ENCODE measurements at regions not wholly inside any gene's neighbourhood (a gene's known extent, or its start where the extent isn't known, plus 50 kb on each side); places are given as distances from the start of the nearest gene placed in this dataset.

DNA sequence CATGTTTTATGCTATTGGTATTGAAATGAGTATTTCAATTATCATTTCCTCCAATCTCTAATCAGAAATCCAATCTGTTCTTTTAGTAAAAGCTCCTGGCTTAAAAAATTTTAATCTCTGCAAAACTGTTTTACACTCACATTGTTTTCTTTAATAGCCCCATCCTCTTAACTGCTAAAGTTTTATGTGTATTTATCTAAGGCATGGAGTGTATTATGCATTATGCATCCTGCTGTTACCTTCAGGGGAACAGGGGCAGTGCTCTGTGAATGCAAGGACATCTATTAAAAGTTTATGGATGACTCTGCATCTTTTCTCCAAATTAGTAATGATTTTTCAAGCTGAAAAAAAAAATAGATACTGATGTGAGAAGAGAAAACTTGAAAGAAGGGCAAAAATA lies 1261.6 kb upstream of the NXPH2 start:
- no peak for ATAC-seq (ENCODE audit: insufficient read depth, low FRiP score)
- no peaks in the 10 kb centered on the region for H3K27me3 ChIP-seq (ENCODE audit: control insufficient read depth in 3 of 3, insufficient read depth in 3 of 3, low read length in 2 of 3)
- no peak for DNase-seq

GRCh38 chr2:140041239-140041638 lies 1261.0 kb upstream of the NXPH2 start:
- Histone ChIP-seq H3K27ac (ENCODE audit: low read depth in 1 of 2, low read length in 1 of 2) (no peak overlapping the region), H3K4me1 (ENCODE audit: control insufficient read depth in 5 of 5, insufficient read depth in 5 of 5, low read length in 5 of 5) (no peaks in the 10 kb centered on the region), H3K9me3 (ENCODE audit: control insufficient read depth in 4 of 4, insufficient read depth in 3 of 4, low read length in 3 of 4) (no peaks in the 10 kb centered on the region), H3K9ac (ENCODE audit: insufficient read depth in 1 of 2, low read length in 2 of 2) (no peak overlapping the region), H3K27me3 (ENCODE audit: control insufficient read depth in 3 of 3, insufficient read depth in 3 of 3, low read length in 2 of 3) (no peaks in the 10 kb centered on the region), H3K4me3 (no peak overlapping the region), H3K36me3 (ENCODE audit: control insufficient read depth in 4 of 4, insufficient read depth in 4 of 4, low read length in 4 of 4) (no peaks in the 10 kb centered on the region)
- DNase-seq (no peak), ATAC-seq (ENCODE audit: insufficient read depth, low FRiP score) (no peak)
- TF ChIP-seq, protein P1, sequence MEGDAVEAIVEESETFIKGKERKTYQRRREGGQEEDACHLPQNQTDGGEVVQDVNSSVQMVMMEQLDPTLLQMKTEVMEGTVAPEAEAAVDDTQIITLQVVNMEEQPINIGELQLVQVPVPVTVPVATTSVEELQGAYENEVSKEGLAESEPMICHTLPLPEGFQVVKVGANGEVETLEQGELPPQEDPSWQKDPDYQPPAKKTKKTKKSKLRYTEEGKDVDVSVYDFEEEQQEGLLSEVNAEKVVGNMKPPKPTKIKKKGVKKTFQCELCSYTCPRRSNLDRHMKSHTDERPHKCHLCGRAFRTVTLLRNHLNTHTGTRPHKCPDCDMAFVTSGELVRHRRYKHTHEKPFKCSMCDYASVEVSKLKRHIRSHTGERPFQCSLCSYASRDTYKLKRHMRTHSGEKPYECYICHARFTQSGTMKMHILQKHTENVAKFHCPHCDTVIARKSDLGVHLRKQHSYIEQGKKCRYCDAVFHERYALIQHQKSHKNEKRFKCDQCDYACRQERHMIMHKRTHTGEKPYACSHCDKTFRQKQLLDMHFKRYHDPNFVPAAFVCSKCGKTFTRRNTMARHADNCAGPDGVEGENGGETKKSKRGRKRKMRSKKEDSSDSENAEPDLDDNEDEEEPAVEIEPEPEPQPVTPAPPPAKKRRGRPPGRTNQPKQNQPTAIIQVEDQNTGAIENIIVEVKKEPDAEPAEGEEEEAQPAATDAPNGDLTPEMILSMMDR (IDR thresholded peaks at IDR 0.05; ENCODE audit: control extremely low read depth, extremely low read depth) = no peak
- WGBS, 2 donors = 75 to 78% methylated on average over 1 of the region's 1 CpG

More for the DNA sequence above, 1261.6 kb upstream of the NXPH2 start:
- no peaks in the 10 kb centered on the region for H3K4me1 ChIP-seq (ENCODE audit: control insufficient read depth in 5 of 5, insufficient read depth in 5 of 5, low read length in 5 of 5)
- H3K9ac ChIP-seq (ENCODE audit: insufficient read depth in 1 of 2, low read length in 2 of 2) = no peak overlapping the region
- H3K4me3 ChIP-seq = no peak overlapping the region
- TF ChIP-seq, protein P1 (IDR thresholded peaks at IDR 0.05; ENCODE audit: control extremely low read depth, extremely low read depth) = no peak
- H3K27ac ChIP-seq (ENCODE audit: low read depth in 1 of 2, low read length in 1 of 2) = no peak overlapping the region
- H3K9me3 ChIP-seq (ENCODE audit: control insufficient read depth in 4 of 4, insufficient read depth in 3 of 4, low read length in 3 of 4) = no peaks in the 10 kb centered on the region
- H3K36me3 ChIP-seq (ENCODE audit: control insufficient read depth in 4 of 4, insufficient read depth in 4 of 4, low read length in 4 of 4) = no peaks in the 10 kb centered on the region

DNA sequence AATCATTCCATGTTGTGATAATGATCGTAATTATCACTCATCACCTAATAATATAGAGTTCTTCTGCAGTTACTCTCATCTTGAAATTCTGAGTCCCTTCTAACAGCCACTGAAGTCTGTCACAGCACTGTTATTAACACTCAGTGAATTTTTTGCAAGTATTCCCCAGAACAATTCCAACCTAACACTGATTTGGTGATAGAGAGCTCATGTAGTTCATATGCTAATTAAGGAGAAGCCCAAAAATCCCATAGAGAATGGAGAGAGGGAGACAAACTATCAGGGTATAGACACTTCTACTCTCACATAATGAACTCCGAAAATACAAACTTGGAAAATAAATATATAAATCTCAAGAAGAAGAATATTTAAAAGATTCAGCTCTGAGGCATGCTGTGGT lies 1253.4 kb upstream of the NXPH2 start:
- Histone ChIP-seq H3K27ac (ENCODE audit: low read depth in 1 of 2, low read length in 1 of 2) (no peak overlapping the region), H3K4me1 (ENCODE audit: control insufficient read depth in 5 of 5, insufficient read depth in 5 of 5, low read length in 5 of 5) (peaks cover 0 to 3% (median 0%) of the 10 kb centered on the region in 5 donors), H3K9me3 (ENCODE audit: control insufficient read depth in 4 of 4, insufficient read depth in 3 of 4, low read length in 3 of 4) (no peaks in the 10 kb centered on the region), H3K27me3 (ENCODE audit: control insufficient read depth in 3 of 3, insufficient read depth in 3 of 3, low read length in 2 of 3) (no peaks in the 10 kb centered on the region), H3K4me3 (no peak overlapping the region), H3K9ac (ENCODE audit: insufficient read depth in 1 of 2, low read length in 2 of 2) (no peak overlapping the region), H3K36me3 (ENCODE audit: control insufficient read depth in 4 of 4, insufficient read depth in 4 of 4, low read length in 4 of 4) (no peaks in the 10 kb centered on the region)
- ATAC-seq (ENCODE audit: insufficient read depth, low FRiP score) (no peak), DNase-seq (no peak)
- WGBS, 2 donors = 74 to 79% methylated on average over 2 of the region's 2 CpGs
- TF ChIP-seq, protein P1 (IDR thresholded peaks at IDR 0.05; ENCODE audit: control extremely low read depth, extremely low read depth) = no peak

GRCh38 chr2:140027966-140028365 lies 1247.8 kb upstream of the NXPH2 start:
- H3K27me3 ChIP-seq (ENCODE audit: control insufficient read depth in 3 of 3, insufficient read depth in 3 of 3, low read length in 2 of 3) = no peaks in the 10 kb centered on the region
- H3K4me1 ChIP-seq (ENCODE audit: control insufficient read depth in 5 of 5, insufficient read depth in 5 of 5, low read length in 5 of 5) = peaks cover 0 to 6% (median 0%) of the 10 kb centered on the region in 5 donors
- no peak overlapping the region for H3K27ac ChIP-seq (ENCODE audit: low read depth in 1 of 2, low read length in 1 of 2)
- H3K9me3 ChIP-seq (ENCODE audit: control insufficient read depth in 4 of 4, insufficient read depth in 3 of 4, low read length in 3 of 4) = no peaks in the 10 kb centered on the region
- DNase-seq = peak in 2 of 3 donors; percentile 78
- no peaks in the 10 kb centered on the region for H3K36me3 ChIP-seq (ENCODE audit: control insufficient read depth in 4 of 4, insufficient read depth in 4 of 4, low read length in 4 of 4)
- TF ChIP-seq, protein P1 (IDR thresholded peaks at IDR 0.05; ENCODE audit: control extremely low read depth, extremely low read depth) = no peak
- H3K9ac ChIP-seq (ENCODE audit: insufficient read depth in 1 of 2, low read length in 2 of 2) = no peak overlapping the region
- no peak overlapping the region for H3K4me3 ChIP-seq
- no peak for ATAC-seq (ENCODE audit: insufficient read depth, low FRiP score)
- 82 to 92% methylated on average over 1 of the region's 1 CpG for WGBS, 2 donors

All from lung (tissue), 11 donors.